SU-DHL-6 (cell line): ENCODE measurements at regions not wholly inside any gene's neighbourhood (a gene's known extent, or its start where the extent isn't known, plus 50 kb on each side); places are given as distances from the start of the nearest gene placed in this dataset.

ENCODE experiments used
- H2AFZ ChIP-seq: fragments of 200-600 bp; sonication (generic); 2 replicates; pipeline ENCODE4 v1.6.1; 2014; ENCODE audit warnings: low read depth, mild to moderate bottlenecking, moderate library complexity, mixed read lengths, antibody characterized with exemption, low read length; ENCODE audit not compliant: severe bottlenecking
- H3F3A ChIP-seq: fragments of 200-600 bp; shearing (Covaris generic); 2 replicates; pipeline ENCODE4 v1.6.0; 2016; ENCODE audit warnings: antibody characterized with exemption, mild to moderate bottlenecking; ENCODE audit not compliant: insufficient read depth
- H3K27ac ChIP-seq: fragments of 200-600 bp; sonication (generic); 2 replicates; pipeline ENCODE4 v1.5.1; 2016; ENCODE audit warnings: low read depth, mild to moderate bottlenecking, low read length, moderate library complexity, mixed read lengths
- H3K27me3 ChIP-seq: fragments of 200-600 bp; sonication (generic), shearing (Covaris generic); 2 replicates; pipeline ENCODE4 v1.6.0; 2014; ENCODE audit warnings: mild to moderate bottlenecking, low read length
- H3K36me3 ChIP-seq: fragments of 200-600 bp; sonication (generic); 2 replicates; pipeline ENCODE4 v1.6.1; 2014; ENCODE audit warnings: mild to moderate bottlenecking, low read length, mixed read lengths
- H3K4me2 ChIP-seq: fragments of 300-600, 200-600 bp; shearing (Covaris generic), sonication (generic); 2 replicates; pipeline ENCODE4 v1.6.0; 2014; ENCODE audit warnings: low read length, low read depth, mild to moderate bottlenecking; ENCODE audit not compliant: poor library complexity, severe bottlenecking
- H3K4me3 ChIP-seq: fragments of 200-600 bp; sonication (generic); 2 replicates; pipeline ENCODE4 v1.5.1; 2014; ENCODE audit warnings: antibody characterized with exemption, low read length, mild to moderate bottlenecking, mixed read lengths; ENCODE audit not compliant: insufficient read depth, poor library complexity, severe bottlenecking
- H3K79me2 ChIP-seq: fragments of 200-600 bp; sonication (generic); 2 replicates; pipeline ENCODE4 v1.6.1; 2014; ENCODE audit warnings: mild to moderate bottlenecking, low read length, moderate library complexity; ENCODE audit not compliant: insufficient read depth
- H3K9ac ChIP-seq: fragments of 200-600 bp; sonication (generic); 2 replicates; pipeline ENCODE4 v1.7.0; 2014; ENCODE audit warnings: mild to moderate bottlenecking, low read length
- H3K9me2 ChIP-seq: fragments of 200-600 bp; sonication (generic); replicated peaks from 2 replicates; pipeline ENCODE4 v1.6.1; 2014; ENCODE audit warnings: low read length; ENCODE audit not compliant: insufficient read depth
- H3K9me3 ChIP-seq: fragments of 200-600 bp; sonication (generic); 2 replicates; pipeline ENCODE4 v1.6.1; 2014; ENCODE audit warnings: low read length, mixed read lengths; ENCODE audit not compliant: insufficient read depth
- H4K20me1 ChIP-seq: fragments of 200-600 bp; sonication (generic); 2 replicates; pipeline ENCODE4 v1.6.1; 2014; ENCODE audit warnings: low read depth, mild to moderate bottlenecking, antibody characterized with exemption, low read length, moderate library complexity, mixed read lengths
- CTCF ChIP-seq: fragments of 200-600 bp; sonication (generic); IDR thresholded peaks from one replicate; pipeline ENCODE4 v1.5.1; 2017; ENCODE audit warnings: antibody characterized with exemption, mild to moderate bottlenecking, low read length, moderate library complexity; ENCODE audit not compliant: insufficient read depth, poor library complexity, severe bottlenecking
- EZH2phosphoT487 ChIP-seq: fragments of 200-600 bp; sonication (generic), shearing (Covaris generic); conservative IDR thresholded peaks from 2 replicates; pipeline ENCODE4 v1.6.1; 2018; ENCODE audit warnings: mild to moderate bottlenecking, antibody characterized with exemption, low read length, moderate library complexity, mixed read lengths

GRCh38 chr1:5742801-5743200, 249.4 kb downstream of the NPHP4 start:
- Histone ChIP-seq H3K4me3 (no peak overlapping the region), H3K27me3 (no peaks in the 10 kb centered on the region), H3K9me3 (no peaks in the 10 kb centered on the region), H4K20me1 (no peaks in the 10 kb centered on the region), H3K36me3 (no peaks in the 10 kb centered on the region), H3K4me2 (no peak overlapping the region), H3K9me2 (no peaks in the 10 kb centered on the region), H2AFZ (no peak overlapping the region), H3K9ac (no peak overlapping the region), H3F3A (no peaks in the 10 kb centered on the region), H3K79me2 (no peaks in the 10 kb centered on the region), H3K27ac (no peak overlapping the region)
- TF ChIP-seq CTCF, result no peak
- no peak for TF ChIP-seq EZH2phosphoT487

DNA sequence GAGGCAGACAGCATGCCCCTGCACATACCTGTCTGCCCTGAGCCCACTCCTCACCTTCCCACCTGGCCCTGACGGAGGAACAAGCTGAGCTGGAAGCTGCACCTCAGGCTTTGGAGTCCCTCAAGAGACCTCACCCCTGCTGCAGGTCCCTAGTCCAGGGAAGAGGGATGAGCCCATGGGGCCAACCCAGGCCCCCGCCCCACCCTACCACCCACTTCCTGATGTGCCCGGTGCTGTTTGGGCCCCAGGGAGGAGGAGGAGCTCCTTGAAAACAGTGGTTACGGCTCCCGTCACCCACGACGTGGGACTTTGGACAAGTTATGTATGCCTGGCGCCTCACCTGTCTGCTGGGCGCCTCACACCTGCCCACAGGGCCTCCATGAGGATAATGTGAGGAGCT, 250.2 kb downstream of the NPHP4 start:
- no peak overlapping the region for H3K4me3 ChIP-seq
- no peak overlapping the region for H2AFZ ChIP-seq
- no peaks in the 10 kb centered on the region for H3K36me3 ChIP-seq
- H3K79me2 ChIP-seq, result no peaks in the 10 kb centered on the region
- no peak overlapping the region for H3K27ac ChIP-seq
- no peaks in the 10 kb centered on the region for H3K9me3 ChIP-seq
- no peaks in the 10 kb centered on the region for H3K27me3 ChIP-seq
- no peaks in the 10 kb centered on the region for H3F3A ChIP-seq
- no peaks in the 10 kb centered on the region for H3K9me2 ChIP-seq
- no peak overlapping the region for H3K4me2 ChIP-seq
- no peak overlapping the region for H3K9ac ChIP-seq
- TF ChIP-seq CTCF (no peak), EZH2phosphoT487 (no peak)
- no peaks in the 10 kb centered on the region for H4K20me1 ChIP-seq

DNA sequence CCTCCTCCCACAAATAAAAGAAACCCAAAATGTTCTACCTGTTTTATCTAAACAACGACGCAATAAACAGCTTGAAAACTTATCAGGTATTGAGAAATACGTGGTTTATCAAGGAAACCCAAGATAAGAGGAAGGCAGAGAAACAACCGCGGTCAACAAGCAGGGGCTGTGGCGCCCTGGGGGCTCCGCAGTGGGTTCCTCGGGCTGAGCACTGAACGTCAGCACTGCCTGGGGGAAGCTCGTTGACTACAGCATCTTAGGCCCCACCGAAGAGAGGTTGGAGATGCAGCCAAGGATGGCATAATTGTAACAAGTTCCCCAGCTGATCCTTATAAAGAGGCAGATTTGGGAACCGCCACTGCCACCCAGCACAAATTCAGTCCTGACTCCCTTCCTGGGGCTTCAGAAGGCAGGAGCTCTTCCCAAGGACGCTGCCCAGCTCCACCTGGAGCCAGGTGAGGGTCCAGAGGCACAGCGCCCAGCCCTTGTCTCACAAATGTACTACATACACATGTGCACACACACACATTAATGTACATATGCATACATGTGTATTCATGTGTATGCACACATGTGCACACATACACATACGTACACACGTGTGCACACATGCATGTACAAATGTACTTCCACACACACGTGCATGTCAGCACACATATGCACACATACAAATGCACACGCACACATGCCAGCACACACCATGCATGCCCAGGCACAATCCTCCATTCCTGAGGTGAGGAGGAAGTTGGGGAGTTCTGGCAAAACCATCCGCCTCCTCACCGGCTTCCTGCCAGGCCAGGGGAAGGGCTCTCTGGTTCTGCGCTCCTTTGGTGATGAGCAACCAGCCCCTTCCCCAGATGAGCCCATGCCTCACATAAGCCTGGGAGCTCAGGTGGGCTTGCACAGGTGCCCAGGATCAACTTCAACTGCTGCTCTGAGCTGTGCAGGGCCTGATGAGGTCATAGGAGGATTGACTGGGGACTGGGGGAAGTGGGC, 251.1 kb downstream of the NPHP4 start:
- Histone ChIP-seq H3K4me2 (no peak overlapping the region), H2AFZ (no peak overlapping the region), H3K27ac (no peak overlapping the region), H3K79me2 (no peaks in the 10 kb centered on the region), H3K9me3 (no peaks in the 10 kb centered on the region), H3K9me2 (no peaks in the 10 kb centered on the region), H3K36me3 (no peaks in the 10 kb centered on the region), H4K20me1 (no peaks in the 10 kb centered on the region), H3K4me3 (no peak overlapping the region), H3K9ac (no peak overlapping the region), H3K27me3 (no peaks in the 10 kb centered on the region), H3F3A (no peaks in the 10 kb centered on the region)
- TF ChIP-seq CTCF, result no peak
- TF ChIP-seq EZH2phosphoT487, result no peak
